GM19397 (cell line): ENCODE measurements at regions not wholly inside any gene's neighbourhood (a gene's known extent, or its start where the extent isn't known, plus 50 kb on each side); places are given as distances from the start of the nearest gene placed in this dataset.

Experiments
- ATAC-seq: cut with Tn5 transposase; IDR thresholded peaks from one replicate; pipeline ENCODE4 v1.9.1; 2021; ENCODE audit warnings: mild to moderate bottlenecking, moderate library complexity; ENCODE audit not compliant: unreplicated experiment

- no peak for ATAC-seq
These were observed 410.2 kb upstream of the CHST9 start for GRCh38 chr18:27595113-27595838.

- no peak for ATAC-seq
These were observed 400.6 kb upstream of the CHST9 start for GRCh38 chr18:27585602-27586173.

- ATAC-seq = no peak
These were observed 398.4 kb upstream of the CHST9 start for GRCh38 chr18:27583466-27583865.

- ATAC-seq = no peak
These were observed 397.8 kb upstream of the CHST9 start for GRCh38 chr18:27582760-27583412.

GRCh38 chr18:27581296-27581904, 396.3 kb upstream of the CHST9 start:
- ATAC-seq = no peak

- ATAC-seq = no peak
These were observed 394.3 kb upstream of the CHST9 start for GRCh38 chr18:27579364-27579763.

- no peak for ATAC-seq
These were observed 392.6 kb upstream of the CHST9 start for GRCh38 chr18:27577752-27578151.

- no peak for ATAC-seq
These were observed 392.2 kb upstream of the CHST9 start for GRCh38 chr18:27577265-27577664.

GRCh38 chr18:27567434-27567833, 382.3 kb upstream of the CHST9 start:
- ATAC-seq = no peak

- ATAC-seq = no peak
These were observed 379.0 kb upstream of the CHST9 start for GRCh38 chr18:27564066-27564465.

- no peak for ATAC-seq
These were observed 373.5 kb upstream of the CHST9 start for GRCh38 chr18:27558388-27559155.

- no peak for ATAC-seq
These were observed 371.6 kb upstream of the CHST9 start for GRCh38 chr18:27556741-27557140.

- no peak for ATAC-seq
These were observed 364.4 kb upstream of the CHST9 start for GRCh38 chr18:27549335-27550039.

- ATAC-seq = no peak
These were observed 361.9 kb upstream of the CHST9 start for GRCh38 chr18:27546991-27547390.

GRCh38 chr18:27544206-27544605, 359.1 kb upstream of the CHST9 start:
- ATAC-seq = no peak

GRCh38 chr18:27541293-27541692, 356.2 kb upstream of the CHST9 start:
- ATAC-seq = no peak

GRCh38 chr18:27540111-27540510, 355.0 kb upstream of the CHST9 start:
- no peak for ATAC-seq

- no peak for ATAC-seq
These were observed 343.9 kb upstream of the CHST9 start for GRCh38 chr18:27528925-27529521.

GRCh38 chr18:27527856-27528255, 342.7 kb upstream of the CHST9 start:
- ATAC-seq = no peak

GRCh38 chr18:27520401-27520800, 335.3 kb upstream of the CHST9 start:
- no peak for ATAC-seq
